Caco-2 (cell line): ENCODE measurements at regions not wholly inside any gene's neighbourhood (a gene's known extent, or its start where the extent isn't known, plus 50 kb on each side); places are given as distances from the start of the nearest gene placed in this dataset.

Experiments used
- BruUV-seq: library from RNA; stranded (reverse); fragments of 400-500 nt; replicated peaks from 2 replicates; lab custom pipeline; 2021; lab: Mats Ljungman, UMichigan
- CTCF ChIA-PET: fragments of 300-600 bp; sonication (Branson Sonifier 250); formaldehyde crosslinking; loops from one replicate; lab custom pipeline; 2022; ENCODE audit warnings: antibody characterized with exemption; lab: Charles Lee
- POLR2A ChIA-PET: fragments of 300-600 bp; sonication (Branson Sonifier 250); formaldehyde crosslinking; loops from one replicate; lab custom pipeline; 2022; ENCODE audit warnings: antibody characterized with exemption; lab: Charles Lee
- DNase-seq, 2 experiments: peaks; one replicate each; pipeline versions ENCODE4 v3.0.0 to v3.0.0-alpha.2; 2020 to 2022
- H3K27me3 ChIP-seq: replicated peaks from 2 replicates; pipeline ENCODE4 v1.6.0; 2011; ENCODE audit warnings: low read length; ENCODE audit not compliant: control insufficient read depth, insufficient read depth
- H3K36me3 ChIP-seq: 2 replicates; pipeline ENCODE4 v1.5.1; 2011; ENCODE audit warnings: low read length; ENCODE audit not compliant: control insufficient read depth, insufficient read depth
- H3K4me1 ChIP-seq: fragments of 250-450 bp; sonication (Bioruptor Pico); 2 replicates; pipeline ENCODE4 v1.5.1; 2020; ENCODE audit warnings: mild to moderate bottlenecking
- H3K4me3 ChIP-seq: 2 replicates; pipeline ENCODE4 v1.5.1; 2011; ENCODE audit warnings: low read depth, mild to moderate bottlenecking, control low read depth, low read length
- H3K9me3 ChIP-seq: fragments of 250-450 bp; sonication (Bioruptor Pico); 2 replicates; pipeline ENCODE4 v1.5.1; 2020; ENCODE audit warnings: mild to moderate bottlenecking, moderate library complexity
- H3K27ac Mint-ChIP-seq: one replicate; pipeline ENCODE4 v1.8.0; 2022; ENCODE audit warnings: mixed read lengths; ENCODE audit not compliant: unreplicated experiment
- H3K27me3 Mint-ChIP-seq: one replicate; pipeline ENCODE4 v1.8.0; 2022; ENCODE audit warnings: mixed read lengths; ENCODE audit not compliant: insufficient read depth, unreplicated experiment
- H3K36me3 Mint-ChIP-seq: one replicate; pipeline ENCODE4 v1.8.0; 2022; ENCODE audit warnings: mild to moderate bottlenecking, mixed read lengths; ENCODE audit not compliant: insufficient read depth, unreplicated experiment
- H3K4me1 Mint-ChIP-seq: one replicate; pipeline ENCODE4 v1.8.0; 2022; ENCODE audit warnings: low read depth, mixed read lengths; ENCODE audit not compliant: unreplicated experiment
- H3K4me3 Mint-ChIP-seq: one replicate; pipeline ENCODE4 v1.8.0; 2022; ENCODE audit warnings: mild to moderate bottlenecking, moderate library complexity, mixed read lengths; ENCODE audit not compliant: unreplicated experiment
- H3K9me3 Mint-ChIP-seq: one replicate; pipeline ENCODE4 v1.8.0; 2022; ENCODE audit warnings: mixed read lengths; ENCODE audit not compliant: unreplicated experiment
- CTCF ChIP-seq, 2 experiments: fragments of 200-600 bp in 1 of 2; IDR thresholded peaks; 1 replicate in 1 of 2; 2 replicates in 1 of 2; pipeline versions ENCODE4 v1.5.1 to v1.8.0; 2011 to 2022; ENCODE audit warnings: antibody characterized with exemption in 1 of 2, control low read depth in 1 of 2, inconsistent platforms in 1 of 2, low read depth in 1 of 2, low read length in 1 of 2, mild to moderate bottlenecking in 1 of 2, moderate library complexity in 1 of 2; ENCODE audit not compliant: insufficient read depth in 1 of 2, severe bottlenecking in 1 of 2, unreplicated experiment in 1 of 2
- intact Hi-C: fragments of 100-400 bp; cut with micrococcal nuclease; formaldehyde crosslinking; loops from one replicate; pipeline ENCODE4 v1.10.0; 2022; ENCODE audit not compliant: unreplicated experiment

- H3K4me3 ChIP-seq = no peak overlapping the region
- DNase-seq = no peak
- intact Hi-C loops = no loop called here
- no peaks in the 10 kb centered on the region for H3K9me3 ChIP-seq
- no peaks in the 10 kb centered on the region for H3K36me3 Mint-ChIP-seq
- H3K27me3 Mint-ChIP-seq = peaks cover 6% of the 10 kb centered on the region
- ChIA-PET POLR2A (no interaction called here), CTCF (no interaction called here)
- H3K36me3 ChIP-seq = no peaks in the 10 kb centered on the region
- no peaks in the 10 kb centered on the region for H3K4me1 Mint-ChIP-seq
- TF ChIP-seq CTCF (IDR thresholded peaks at IDR 0.05; ENCODE audit: insufficient read depth in 1 of 2, low read depth in 1 of 2, low read length in 1 of 2, severe bottlenecking in 1 of 2, unreplicated experiment in 1 of 2) = no peak
- no peaks in the 10 kb centered on the region for H3K27me3 ChIP-seq
- H3K4me3 Mint-ChIP-seq = no peak overlapping the region
- no TSS peak for BruUV-seq
- H3K9me3 Mint-ChIP-seq = no peaks in the 10 kb centered on the region
- H3K27ac Mint-ChIP-seq = no peak overlapping the region
- no peaks in the 10 kb centered on the region for H3K4me1 ChIP-seq
Observed at GRCh38 chr14:28949503-28949902, 182.9 kb downstream of the FOXG1 start.

GRCh38 chr14:28952161-28952560 lies 185.6 kb downstream of the FOXG1 start:
- no peak for DNase-seq
- no peak overlapping the region for H3K4me3 ChIP-seq
- Mint-ChIP-seq H3K4me1 (no peaks in the 10 kb centered on the region), H3K27ac (no peak overlapping the region), H3K36me3 (no peaks in the 10 kb centered on the region), H3K4me3 (no peak overlapping the region), H3K9me3 (peaks cover 11% of the 10 kb centered on the region), H3K27me3 (peaks cover 6% of the 10 kb centered on the region)
- TF ChIP-seq CTCF (IDR thresholded peaks at IDR 0.05; ENCODE audit: insufficient read depth in 1 of 2, low read depth in 1 of 2, low read length in 1 of 2, severe bottlenecking in 1 of 2, unreplicated experiment in 1 of 2) = no peak
- H3K9me3 ChIP-seq = no peaks in the 10 kb centered on the region
- no peaks in the 10 kb centered on the region for H3K27me3 ChIP-seq
- ChIA-PET POLR2A (no interaction called here), CTCF (no interaction called here)
- intact Hi-C loops = no loop called here
- no TSS peak for BruUV-seq
- H3K36me3 ChIP-seq = no peaks in the 10 kb centered on the region
- H3K4me1 ChIP-seq = no peaks in the 10 kb centered on the region

DNA sequence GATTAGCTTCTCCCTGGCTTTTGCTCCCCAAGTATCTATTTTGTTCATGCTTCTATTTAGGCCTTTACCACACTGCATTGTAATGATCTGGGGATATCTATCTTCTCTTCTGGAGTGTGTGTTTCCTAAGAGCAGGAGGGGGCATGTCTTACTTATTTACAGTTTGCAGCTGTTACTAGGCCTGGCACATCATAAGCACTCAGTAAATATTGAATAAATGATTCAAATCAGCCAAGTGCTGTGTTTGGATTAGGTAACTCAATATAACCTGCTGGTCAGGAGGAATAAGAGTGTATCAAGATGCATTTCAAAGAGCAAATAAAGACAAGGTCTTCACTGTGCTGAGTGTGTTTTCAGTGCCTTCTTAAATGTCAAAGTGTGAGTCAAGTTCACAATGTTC lies 186.1 kb downstream of the FOXG1 start:
- no peak overlapping the region for H3K4me3 Mint-ChIP-seq
- Histone ChIP-seq H3K36me3 (no peaks in the 10 kb centered on the region), H3K9me3 (no peaks in the 10 kb centered on the region), H3K4me1 (no peaks in the 10 kb centered on the region), H3K27me3 (no peaks in the 10 kb centered on the region), H3K4me3 (no peak overlapping the region)
- intact Hi-C loops = no loop called here
- H3K9me3 Mint-ChIP-seq = peaks cover 11% of the 10 kb centered on the region
- ChIA-PET CTCF (no interaction called here), POLR2A (no interaction called here)
- H3K27me3 Mint-ChIP-seq = peaks cover 6% of the 10 kb centered on the region
- no peak for DNase-seq
- no peak for TF ChIP-seq CTCF (IDR thresholded peaks at IDR 0.05; ENCODE audit: insufficient read depth in 1 of 2, low read depth in 1 of 2, low read length in 1 of 2, severe bottlenecking in 1 of 2, unreplicated experiment in 1 of 2)
- no TSS peak for BruUV-seq
- H3K36me3 Mint-ChIP-seq = no peaks in the 10 kb centered on the region
- no peak overlapping the region for H3K27ac Mint-ChIP-seq
- no peaks in the 10 kb centered on the region for H3K4me1 Mint-ChIP-seq
